H1 (cell line): ENCODE measurements at regions not wholly inside any gene's neighbourhood (a gene's known extent, or its start where the extent isn't known, plus 50 kb on each side); places are given as distances from the start of the nearest gene placed in this dataset.

Experiments used
- CTCF ChIA-PET: fragments of 300-600 bp; sonication (Branson Sonifier 250); formaldehyde crosslinking; loops from one replicate; lab custom pipeline; 2021; ENCODE audit not compliant: partially characterized antibody; lab: Charles Lee
- POLR2A ChIA-PET: fragments of 300-600 bp; sonication (Branson Sonifier 250); formaldehyde crosslinking; loops from one replicate; lab custom pipeline; 2021; ENCODE audit warnings: inconsistent platforms; ENCODE audit not compliant: partially characterized antibody; lab: Charles Lee
- DNase-seq, 2 experiments: peaks; one replicate each; pipeline versions ENCODE4 v3.0.0 to v3.0.0-alpha.2; 2010 to 2022; ENCODE audit warnings: low spot score in 2 of 2, low read depth in 1 of 2, mixed read lengths in 1 of 2
- FAIRE-seq: peaks from 2 replicates; lab custom pipeline; 2011; peaks lifted over from hg19 to GRCh38; lab: Jason Lieb, UNC
- H2AFZ ChIP-seq: 2 replicates; pipeline ENCODE4 v1.8.1; 2012; ENCODE audit warnings: low read length, inconsistent platforms
- H2AK5ac ChIP-seq: 2 replicates; pipeline ENCODE4 v1.6.1; 2013; ENCODE audit warnings: low read depth, low read length
- H2BK120ac ChIP-seq: replicated peaks from 2 replicates; pipeline ENCODE3; 2013; ENCODE audit warnings: low read depth, low read length, inconsistent platforms
- H2BK12ac ChIP-seq: 2 replicates; pipeline ENCODE4 v1.6.1; 2013; ENCODE audit warnings: low read depth, low read length
- H2BK15ac ChIP-seq: 2 replicates; pipeline ENCODE4 v1.6.1; 2013; ENCODE audit warnings: low read length
- H2BK20ac ChIP-seq: 2 replicates; pipeline ENCODE4 v1.6.1; 2013; ENCODE audit warnings: low read length
- H2BK5ac ChIP-seq: 2 replicates; pipeline ENCODE4 v1.6.1; 2013; ENCODE audit warnings: low read depth, low read length
- H3K14ac ChIP-seq: 2 replicates; pipeline ENCODE4 v1.6.1; 2013; ENCODE audit warnings: inconsistent platforms; ENCODE audit not compliant: insufficient read length
- H3K18ac ChIP-seq: 2 replicates; pipeline ENCODE4 v1.6.1; 2013; ENCODE audit warnings: low read length; ENCODE audit errors: extremely low read depth
- H3K23ac ChIP-seq: 2 replicates; pipeline ENCODE4 v1.6.1; 2013; ENCODE audit warnings: inconsistent platforms; ENCODE audit not compliant: insufficient read length
- H3K23me2 ChIP-seq: 2 replicates; pipeline ENCODE4 v1.6.1; 2013; ENCODE audit warnings: low read depth, low read length
- H3K27ac ChIP-seq: 2 replicates; pipeline ENCODE4 v1.6.1; 2011; ENCODE audit warnings: low read depth, low read length, inconsistent platforms
- H3K27me3 ChIP-seq, 4 experiments: replicated peaks in 1 of 4; 1 replicate in 1 of 4; 2 replicates in 3 of 4; pipeline versions ENCODE4 v1.6.1 to v1.8.1; 2011 to 2013; ENCODE audit warnings: low read length in 3 of 4, mild to moderate bottlenecking in 3 of 4, inconsistent platforms in 2 of 4, mixed read lengths in 2 of 4, moderate library complexity in 1 of 4; ENCODE audit not compliant: control insufficient read depth in 3 of 4, insufficient read depth in 3 of 4; ENCODE audit errors: extremely low read depth in 1 of 4
- H3K36me3 ChIP-seq, 4 experiments: 2 replicates each; pipeline versions ENCODE4 v1.6.1 to v1.8.1; 2011 to 2013; ENCODE audit warnings: mild to moderate bottlenecking in 4 of 4, low read length in 3 of 4, moderate library complexity in 2 of 4, control low read depth in 1 of 4, inconsistent platforms in 1 of 4; ENCODE audit not compliant: insufficient read depth in 4 of 4, control insufficient read depth in 2 of 4
- H3K4ac ChIP-seq: replicated peaks from 2 replicates; pipeline ENCODE3; 2013; ENCODE audit warnings: low read length, low read depth, mixed read lengths, inconsistent platforms; ENCODE audit not compliant: insufficient read length
- H3K4me1 ChIP-seq, 4 experiments: replicated peaks in 1 of 4; 1 replicate in 1 of 4; 2 replicates in 3 of 4; pipeline versions ENCODE4 v1.6.1 to v1.8.1; 2011 to 2013; ENCODE audit warnings: low read length in 3 of 4, inconsistent platforms in 2 of 4, mixed read lengths in 1 of 4; ENCODE audit not compliant: insufficient read depth in 4 of 4, control insufficient read depth in 3 of 4
- H3K4me2 ChIP-seq, 2 experiments: 2 replicates each; pipeline versions ENCODE4 v1.6.1 to v1.8.1; 2011 to 2013; ENCODE audit warnings: low read depth in 2 of 2, low read length in 2 of 2, control low read depth in 1 of 2, inconsistent platforms in 1 of 2, mild to moderate bottlenecking in 1 of 2; ENCODE audit not compliant: insufficient read depth in 1 of 2
- H3K4me3 ChIP-seq, 4 experiments: fragments of 200-600, 300-600 bp in 1 of 4; sonication (generic), shearing (Covaris generic), sonication (Bioruptor Twin) in 1 of 4; 2 replicates each; pipeline versions ENCODE4 v1.5.1 to v1.8.1; 2011 to 2016; ENCODE audit warnings: low read length in 4 of 4, low read depth in 3 of 4, control low read depth in 2 of 4, inconsistent platforms in 2 of 4, mild to moderate bottlenecking in 2 of 4, mixed read lengths in 1 of 4, moderate library complexity in 1 of 4; ENCODE audit not compliant: insufficient read depth in 2 of 4; ENCODE audit errors: extremely low read depth in 1 of 4
- H3K56ac ChIP-seq: replicated peaks from 2 replicates; pipeline ENCODE3; 2013; ENCODE audit warnings: low read depth, mild to moderate bottlenecking, mixed read lengths, low read length, inconsistent platforms; ENCODE audit not compliant: insufficient read length
- H3K79me1 ChIP-seq: 2 replicates; pipeline ENCODE4 v1.6.1; 2013; ENCODE audit warnings: low read depth, low read length, control low read depth
- H3K79me2 ChIP-seq, 2 experiments: 2 replicates each; pipeline versions ENCODE4 v1.6.1 to v1.8.1; 2012 to 2013; ENCODE audit warnings: low read length in 2 of 2, mild to moderate bottlenecking in 2 of 2, inconsistent platforms in 1 of 2; ENCODE audit not compliant: insufficient read depth in 2 of 2, control insufficient read depth in 1 of 2
- H3K9ac ChIP-seq, 4 experiments: replicated peaks in 1 of 4; 1 replicate in 1 of 4; 2 replicates in 3 of 4; pipeline versions ENCODE4 v1.6.1 to v1.8.1; 2011 to 2013; ENCODE audit warnings: low read depth in 3 of 4, low read length in 3 of 4, control low read depth in 2 of 4, mild to moderate bottlenecking in 2 of 4, moderate library complexity in 2 of 4, inconsistent platforms in 1 of 4; ENCODE audit errors: extremely low read depth in 1 of 4
- H3K9me3 ChIP-seq, 2 experiments: 2 replicates each; pipeline versions ENCODE4 v1.6.1 to v1.8.1; 2012 to 2013; ENCODE audit warnings: mild to moderate bottlenecking in 2 of 2, moderate library complexity in 2 of 2, control low read depth in 1 of 2, inconsistent platforms in 1 of 2, low read depth in 1 of 2, low read length in 1 of 2, mixed read lengths in 1 of 2; ENCODE audit not compliant: insufficient read depth in 2 of 2
- H4K20me1 ChIP-seq, 2 experiments: replicated peaks in 1 of 2; 2 replicates each; pipeline versions ENCODE3 to v1.8.1; 2011 to 2013; ENCODE audit warnings: inconsistent platforms in 2 of 2, low read length in 2 of 2, mild to moderate bottlenecking in 1 of 2; ENCODE audit not compliant: insufficient read depth in 2 of 2, control insufficient read depth in 1 of 2
- H4K5ac ChIP-seq: 2 replicates; pipeline ENCODE4 v1.6.1; 2013; ENCODE audit warnings: low read length, low read depth, mixed read lengths, inconsistent platforms; ENCODE audit not compliant: insufficient read length
- H4K8ac ChIP-seq: 2 replicates; pipeline ENCODE4 v1.8.0; 2013; ENCODE audit warnings: mild to moderate bottlenecking, moderate library complexity, low read length, inconsistent platforms; ENCODE audit not compliant: insufficient read depth; ENCODE audit errors: extremely low read depth
- H4K91ac ChIP-seq: replicated peaks from 2 replicates; pipeline ENCODE3; 2013; ENCODE audit warnings: low read length, mixed read lengths, inconsistent platforms; ENCODE audit not compliant: insufficient read length
- RFX5 ChIP-seq: IDR thresholded peaks from 2 replicates; pipeline ENCODE4 v1.6.1; 2011; ENCODE audit warnings: low read depth, low read length, improper control_type of control experiment, borderline replicate concordance
- RXRA ChIP-seq: IDR thresholded peaks from 2 replicates; pipeline ENCODE4 v1.6.1; 2011; ENCODE audit warnings: low read depth, mild to moderate bottlenecking, low read length, moderate library complexity; ENCODE audit not compliant: insufficient read depth
- SIN3A ChIP-seq, 2 experiments: IDR thresholded peaks in 1 of 2; conservative IDR thresholded peaks in 1 of 2; 2 replicates each; pipeline ENCODE4 v1.6.1; 2011 to 2012; ENCODE audit warnings: low read length in 2 of 2, improper control_type of control experiment in 1 of 2, low read depth in 1 of 2, mild to moderate bottlenecking in 1 of 2
- WGBS, 2 experiments: shearing (Covaris generic) in 1 of 2; methylation state at CpG; one replicate each; pipeline versions ENCODE4 v1.1.6 to v1.1.7; 2013 to 2015; ENCODE audit warnings: low lambda C conversion rate in 2 of 2, mixed read lengths in 2 of 2, inconsistent platforms in 1 of 2, low coverage in 1 of 2, missing lambda C conversion rate in 1 of 2; ENCODE audit not compliant: insufficient replicate concordance in 2 of 2, insufficient coverage in 1 of 2, insufficient read length in 1 of 2; ENCODE audit errors: extremely low coverage in 1 of 2, missing lambda C conversion rate in 1 of 2; 5-methylcytosine and 5-hydroxymethylcytosine counted together

DNA sequence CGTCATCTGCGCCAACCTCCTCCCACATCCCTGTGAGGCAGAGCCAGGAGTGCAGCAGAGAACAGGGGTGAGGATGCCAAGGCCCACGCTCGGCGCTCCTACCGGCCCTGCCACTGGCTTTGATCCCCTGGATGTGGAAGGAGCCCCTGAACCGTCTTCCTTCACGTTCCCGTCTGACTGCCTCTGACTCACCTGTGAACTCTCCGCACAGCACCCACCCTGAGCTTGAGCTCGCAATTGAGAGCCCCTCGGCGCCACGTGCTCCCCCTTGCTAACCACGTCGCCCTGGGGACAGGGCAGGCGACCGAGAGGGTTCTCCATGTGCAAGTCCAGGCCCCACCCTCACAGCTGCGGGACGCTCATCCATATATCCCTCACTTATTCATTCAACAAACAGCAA is 645.3 kb downstream of the BRD1 start:
- Histone ChIP-seq H3K79me2 (no peaks in the 10 kb centered on the region), H3K18ac (no peak overlapping the region), H3K36me3 (no peaks in the 10 kb centered on the region), H3K27me3 (peaks cover 0 to 2% (median 0%) of the 10 kb centered on the region in 4 experiments; a peak in 2 of 7 replicates), H3K79me1 (no peaks in the 10 kb centered on the region), H2AK5ac (no peak overlapping the region), H4K5ac (no peak overlapping the region), H3K14ac (no peak overlapping the region), H2BK20ac (no peak overlapping the region), H3K56ac (no peak overlapping the region), H3K23me2 (peaks cover 3% of the 10 kb centered on the region; the same call in 1 of the 2 replicates), H3K4me1 (no peaks in the 10 kb centered on the region; a peak in 1 of 7 replicates), H3K9ac (no peak overlapping the region), H3K4me2 (no peak overlapping the region), H2BK120ac (no peak overlapping the region), H4K20me1 (no peaks in the 10 kb centered on the region), H4K8ac (peak overlapping the region; percentile 60; the same call in 1 of the 2 replicates), H2BK5ac (no peak overlapping the region), H3K23ac (no peak overlapping the region), H3K4me3 (no peak overlapping the region), H2BK12ac (no peak overlapping the region), H3K4ac (no peak overlapping the region), H2BK15ac (no peak overlapping the region), H4K91ac (no peak overlapping the region), H2AFZ (no peak overlapping the region), H3K27ac (no peak overlapping the region), H3K9me3 (no peaks in the 10 kb centered on the region)
- ChIA-PET POLR2A (no interaction called here), CTCF (interaction anchor here (1.4 to 1.7 kb wide), 2 partner anchors 123 to 136 kb away, joined by 4 to 6 read pairs; no protein-coding TSS in a partner anchor)
- DNase-seq (no peak), FAIRE-seq (no peak)
- 99% methylated on average over 18 of the region's 20 CpGs; no CpG with 5 or more reads in 1 of the 2 experiments for WGBS, 2 experiments
- TF ChIP-seq RFX5 = no peak
- TF ChIP-seq SIN3A (conservative IDR thresholded peaks at IDR 0.05 in 1 of 2, IDR thresholded peaks at IDR 0.05 in 1 of 2; ENCODE audit: low read depth in 1 of 2, low read length in 2 of 2) = no peak
- TF ChIP-seq RXRA = no peak
